ENCODE measurements at regions not wholly inside any gene's neighbourhood (a gene's known extent, or its start where the extent isn't known, plus 50 kb on each side); places are given as distances from the start of the nearest gene placed in this dataset.
"Not testable (repeated sequence)": the region's sequence is repeated elsewhere in the genome, so short reads cannot be mapped to it uniquely, and the experiment has no call there.

GRCh38 chr2:228527197-228527881 is 345.9 kb upstream of the SPHKAP start:
- H3K4me1 Mint-ChIP-seq, result no peaks in the 10 kb centered on the region
- ATAC-seq (no peak), DNase-seq (no peak)
- peaks cover 0 to 8% (median 0%) of the 10 kb centered on the region in 3 donors for H3K36me3 Mint-ChIP-seq
- no peaks in the 10 kb centered on the region for H3K27me3 Mint-ChIP-seq
- peaks cover 0 to 31% (median 2%) of the 10 kb centered on the region in 9 donors for H3K9me3 Mint-ChIP-seq
- POLR2A ChIA-PET, result no interaction called here
- H3K4me3 Mint-ChIP-seq, result no peak overlapping the region
- no peak overlapping the region for H3K27ac Mint-ChIP-seq

GRCh38 chr2:228526687-228527086 is 345.2 kb upstream of the SPHKAP start:
- Mint-ChIP-seq H3K4me3 (no peak overlapping the region), H3K27ac (no peak overlapping the region), H3K27me3 (no peaks in the 10 kb centered on the region), H3K9me3 (peaks cover 0 to 33% (median 8%) of the 10 kb centered on the region in 9 donors), H3K36me3 (peaks cover 0 to 12% (median 0%) of the 10 kb centered on the region in 3 donors), H3K4me1 (no peaks in the 10 kb centered on the region)
- POLR2A ChIA-PET, result no interaction called here
- ATAC-seq, result no peak
- no peak for DNase-seq

DNA sequence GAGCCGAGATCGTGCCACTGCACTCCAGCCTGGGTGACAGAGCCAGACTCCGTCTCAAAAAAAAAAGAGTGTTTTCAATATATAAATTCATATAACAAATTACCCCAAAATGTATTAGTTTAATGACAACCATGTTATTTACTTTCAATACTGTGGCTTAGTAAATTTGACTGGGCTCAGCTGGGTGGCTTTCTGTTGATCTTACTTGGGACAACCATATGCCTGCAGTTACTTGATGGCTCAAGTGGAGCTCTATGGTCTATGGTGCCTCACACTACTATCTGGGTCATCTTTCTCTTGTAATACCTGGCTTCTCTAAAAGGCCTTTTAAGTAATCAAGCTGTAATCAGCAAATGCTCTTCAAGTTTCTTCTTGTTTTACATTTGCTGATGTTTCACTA is 341.5 kb upstream of the SPHKAP start:
- no peaks in the 10 kb centered on the region for H3K27me3 Mint-ChIP-seq
- H3K9me3 Mint-ChIP-seq, result peaks cover 0 to 48% (median 8%) of the 10 kb centered on the region in 9 donors
- no peaks in the 10 kb centered on the region for H3K4me1 Mint-ChIP-seq
- no peak for DNase-seq
- no peak overlapping the region for H3K4me3 Mint-ChIP-seq
- H3K27ac Mint-ChIP-seq, result no peak overlapping the region
- ATAC-seq, result no peak
- H3K36me3 Mint-ChIP-seq, result peaks cover 0 to 12% (median 0%) of the 10 kb centered on the region in 3 donors
- POLR2A ChIA-PET, result no interaction called here

- H3K4me3 Mint-ChIP-seq, result no peak overlapping the region
These were observed 340.8 kb upstream of the SPHKAP start for GRCh38 chr2:228522276-228522675.

DNA sequence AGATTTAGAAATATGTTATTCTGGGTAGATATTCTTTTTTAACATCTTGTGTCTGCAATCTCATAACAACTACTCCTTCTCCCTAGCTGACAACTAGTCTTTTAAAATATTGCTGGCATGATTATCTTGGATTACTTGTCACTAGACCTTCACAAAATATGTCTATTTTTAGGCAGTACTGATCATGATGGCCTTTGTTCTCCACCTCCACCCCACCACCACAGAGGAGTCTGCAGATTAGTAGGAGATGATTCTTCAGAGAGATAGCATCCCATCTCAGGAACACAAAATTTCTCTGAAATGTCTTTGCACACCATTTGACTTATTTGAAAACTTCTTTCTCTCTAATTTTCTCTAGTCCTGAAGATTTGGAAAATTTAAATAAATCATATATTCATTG is 338.1 kb upstream of the SPHKAP start:
- H3K27me3 Mint-ChIP-seq, result no peaks in the 10 kb centered on the region
- no peak for ATAC-seq
- no peak overlapping the region for H3K4me3 Mint-ChIP-seq

More at GRCh38 chr2:228522276-228522675, 340.8 kb upstream of the SPHKAP start:
- Mint-ChIP-seq H3K36me3 (peaks cover 0 to 12% (median 0%) of the 10 kb centered on the region in 3 donors), H3K4me1 (no peaks in the 10 kb centered on the region), H3K9me3 (peaks cover 0 to 54% (median 11%) of the 10 kb centered on the region in 9 donors), H3K27ac (no peak overlapping the region), H3K27me3 (no peaks in the 10 kb centered on the region)
- POLR2A ChIA-PET, result no interaction called here
- ATAC-seq, result no peak
- no peak for DNase-seq

GRCh38 chr2:228516019-228516418 is 334.5 kb upstream of the SPHKAP start:
- no peak overlapping the region for H3K4me3 Mint-ChIP-seq
- POLR2A ChIA-PET, result no interaction called here
- H3K27me3 Mint-ChIP-seq, result no peaks in the 10 kb centered on the region
- DNase-seq, result no peak
- ATAC-seq, result no peak
- H3K27ac Mint-ChIP-seq, result no peak overlapping the region
- H3K36me3 Mint-ChIP-seq, result peaks cover 0 to 6% (median 0%) of the 10 kb centered on the region in 3 donors
- H3K9me3 Mint-ChIP-seq, result peaks cover 0 to 42% (median 14%) of the 10 kb centered on the region in 9 donors
- H3K4me1 Mint-ChIP-seq, result no peaks in the 10 kb centered on the region

More for the DNA sequence above, 338.1 kb upstream of the SPHKAP start:
- DNase-seq, result no peak
- H3K4me1 Mint-ChIP-seq, result no peaks in the 10 kb centered on the region
- H3K36me3 Mint-ChIP-seq, result peaks cover 0 to 12% (median 0%) of the 10 kb centered on the region in 3 donors
- no peak overlapping the region for H3K27ac Mint-ChIP-seq
- H3K9me3 Mint-ChIP-seq, result peaks cover 0 to 57% (median 11%) of the 10 kb centered on the region in 9 donors
- POLR2A ChIA-PET, result no interaction called here

DNA sequence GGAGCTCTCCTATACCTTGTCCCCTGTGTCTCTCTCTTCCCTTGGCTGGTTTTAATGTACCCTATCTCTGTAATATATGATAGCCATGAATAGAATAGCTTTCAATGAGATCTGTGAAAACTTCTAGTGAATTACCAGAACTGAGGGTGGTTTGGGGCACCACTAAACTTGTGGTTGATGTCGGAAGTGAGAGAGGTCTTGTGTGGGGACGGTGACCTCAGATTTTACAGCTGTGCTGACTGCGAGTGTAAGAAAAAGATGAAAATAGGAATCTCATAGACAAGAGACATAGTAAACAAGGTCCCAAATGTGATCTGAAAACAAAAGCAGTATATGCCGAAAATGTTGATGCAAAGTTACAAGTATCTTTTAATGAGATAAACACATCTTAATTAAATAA is 332.0 kb upstream of the SPHKAP start:
- H3K4me1 Mint-ChIP-seq, H3K27ac Mint-ChIP-seq, H3K27me3 Mint-ChIP-seq, ATAC-seq, H3K36me3 Mint-ChIP-seq, DNase-seq, POLR2A ChIA-PET, H3K4me3 Mint-ChIP-seq: not testable (repeated sequence)
- H3K9me3 Mint-ChIP-seq, result peaks cover 0 to 24% (median 6%) of the 10 kb centered on the region in 9 donors

DNA sequence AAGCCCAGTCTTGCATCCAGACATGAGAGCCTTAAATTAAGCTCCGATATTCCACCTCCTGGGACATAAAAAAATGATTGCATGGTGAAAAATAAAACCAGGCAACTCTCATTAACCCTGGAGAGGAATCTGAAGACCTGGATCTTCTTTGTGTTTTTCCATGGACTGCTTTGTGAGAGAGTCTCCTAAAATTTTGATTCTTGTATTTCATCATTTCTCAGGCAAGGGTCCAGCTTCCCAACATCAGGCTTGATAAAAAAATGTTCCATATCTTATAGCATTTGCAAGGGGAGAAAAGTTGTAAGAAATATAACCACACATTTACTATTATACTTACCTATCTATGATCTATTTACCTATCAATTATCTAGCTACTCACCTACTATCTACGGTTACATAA is 327.5 kb upstream of the SPHKAP start:
- Mint-ChIP-seq H3K9me3 (peaks cover 0 to 20% (median 9%) of the 10 kb centered on the region in 9 donors), H3K4me1 (no peaks in the 10 kb centered on the region), H3K27ac (no peak overlapping the region), H3K27me3 (no peaks in the 10 kb centered on the region), H3K4me3 (no peak overlapping the region), H3K36me3 (peaks cover 0 to 6% (median 0%) of the 10 kb centered on the region in 3 donors)
- DNase-seq (no peak), ATAC-seq (no peak)
- POLR2A ChIA-PET, result no interaction called here

DNA sequence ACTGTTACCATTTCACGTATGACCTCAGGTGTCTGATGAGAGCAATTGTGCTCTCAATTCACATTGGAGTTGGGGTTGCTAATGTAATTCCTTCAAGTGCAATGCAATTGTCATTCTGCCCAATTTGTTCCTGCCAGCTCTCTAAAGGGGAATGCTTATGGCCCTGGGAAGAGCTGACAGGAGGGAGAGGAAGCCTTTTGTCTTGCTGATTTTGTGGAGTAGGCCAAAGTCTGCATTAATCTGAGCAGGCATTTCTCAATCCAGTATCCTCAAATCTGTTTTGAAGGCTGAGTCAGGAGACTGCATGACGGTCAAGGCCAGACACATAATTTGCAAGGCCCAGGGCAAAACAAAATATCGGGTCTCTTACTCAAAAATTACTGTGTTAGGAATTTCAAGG is 326.4 kb upstream of the SPHKAP start:
- Mint-ChIP-seq H3K9me3 (peaks cover 0 to 15% (median 9%) of the 10 kb centered on the region in 9 donors), H3K36me3 (peaks cover 0 to 6% (median 0%) of the 10 kb centered on the region in 3 donors), H3K27ac (no peak overlapping the region), H3K4me3 (no peak overlapping the region), H3K27me3 (no peaks in the 10 kb centered on the region), H3K4me1 (no peaks in the 10 kb centered on the region)
- POLR2A ChIA-PET, result no interaction called here
- DNase-seq, result no peak
- ATAC-seq, result no peak

DNA sequence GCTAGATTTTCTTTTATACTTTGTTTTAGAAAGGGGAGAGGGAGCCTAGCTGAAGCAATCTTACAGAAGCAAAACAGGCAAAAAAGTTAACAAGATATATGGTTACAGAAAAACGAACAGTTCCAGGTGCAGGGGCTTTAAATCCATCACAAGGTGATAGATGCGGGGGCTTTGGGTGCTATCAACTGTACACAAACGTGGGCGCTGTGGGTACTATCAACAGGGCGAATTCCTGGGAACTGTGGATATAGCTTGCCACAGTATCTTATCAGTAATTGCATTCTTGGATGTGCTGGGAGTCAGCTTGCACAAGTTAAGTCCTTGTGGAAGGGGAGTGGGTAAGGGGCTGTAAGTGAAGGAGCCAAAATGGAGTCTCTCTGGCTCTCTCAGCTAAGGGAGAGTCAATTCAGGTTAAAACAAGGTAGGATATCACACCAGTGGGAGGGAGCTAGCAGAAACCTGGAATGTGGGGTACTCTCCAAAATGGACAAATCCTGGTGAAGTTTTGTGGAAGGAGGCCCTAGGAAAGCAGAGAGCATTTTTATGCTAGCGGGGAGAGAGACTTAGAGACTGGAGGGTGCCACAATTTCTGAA is 325.8 kb upstream of the SPHKAP start:
- POLR2A ChIA-PET, result no interaction called here
- no peak for DNase-seq

GRCh38 chr2:228503731-228504130 is 322.2 kb upstream of the SPHKAP start:
- POLR2A ChIA-PET, result no interaction called here
- DNase-seq (no peak), ATAC-seq (no peak)
- H3K4me3 Mint-ChIP-seq, result no peak overlapping the region
- H3K36me3 Mint-ChIP-seq, result no peaks in the 10 kb centered on the region
- H3K4me1 Mint-ChIP-seq, result no peaks in the 10 kb centered on the region
- no peak overlapping the region for H3K27ac Mint-ChIP-seq
- peaks cover 0 to 24% (median 12%) of the 10 kb centered on the region in 9 donors for H3K9me3 Mint-ChIP-seq
- H3K27me3 Mint-ChIP-seq, result no peaks in the 10 kb centered on the region

More for the DNA sequence above, 325.8 kb upstream of the SPHKAP start:
- Mint-ChIP-seq H3K9me3 (peaks cover 0 to 18% (median 9%) of the 10 kb centered on the region in 9 donors), H3K27me3 (no peaks in the 10 kb centered on the region), H3K4me3 (no peak overlapping the region), H3K27ac (no peak overlapping the region), H3K36me3 (peaks cover 0 to 6% (median 0%) of the 10 kb centered on the region in 3 donors), H3K4me1 (no peaks in the 10 kb centered on the region)
- ATAC-seq, result no peak

- no peak for ATAC-seq
These were observed 312.4 kb upstream of the SPHKAP start for GRCh38 chr2:228493852-228494251.

DNA sequence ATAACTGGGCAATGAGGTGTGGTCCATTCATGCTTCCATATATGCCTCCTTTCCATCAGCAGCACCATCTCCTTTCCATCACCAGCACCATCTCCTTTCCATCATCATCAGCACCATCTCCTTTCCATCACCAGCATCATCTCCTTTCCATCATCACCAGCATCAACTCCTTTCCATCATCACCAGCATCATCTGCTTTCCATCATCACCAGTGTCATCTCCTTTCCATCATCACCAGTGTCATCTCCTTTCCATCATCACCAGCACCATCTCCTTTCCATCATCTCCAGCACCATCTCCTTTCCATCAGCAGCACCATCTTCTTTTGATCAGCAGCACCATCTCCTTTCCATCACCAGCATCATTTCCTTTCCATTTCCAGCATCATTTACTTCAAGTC is 297.5 kb upstream of the SPHKAP start:
- POLR2A ChIA-PET, result no interaction called here
- ATAC-seq (no peak), DNase-seq (no peak)
- Mint-ChIP-seq H3K36me3 (peaks cover 0 to 4% (median 0%) of the 10 kb centered on the region in 3 donors), H3K4me3 (no peak overlapping the region), H3K9me3 (peaks cover 0 to 21% (median 9%) of the 10 kb centered on the region in 9 donors), H3K27me3 (no peaks in the 10 kb centered on the region), H3K4me1 (no peaks in the 10 kb centered on the region), H3K27ac (peak overlapping the region in 1 of 10 donors; percentile 42)

More at GRCh38 chr2:228493852-228494251, 312.4 kb upstream of the SPHKAP start:
- no peak overlapping the region for H3K27ac Mint-ChIP-seq
- H3K4me1 Mint-ChIP-seq, result no peaks in the 10 kb centered on the region
- POLR2A ChIA-PET, result no interaction called here
- no peaks in the 10 kb centered on the region for H3K27me3 Mint-ChIP-seq
- no peak for DNase-seq
- peaks cover 0 to 23% (median 4%) of the 10 kb centered on the region in 9 donors for H3K9me3 Mint-ChIP-seq
- H3K4me3 Mint-ChIP-seq, result no peak overlapping the region
- H3K36me3 Mint-ChIP-seq, result no peaks in the 10 kb centered on the region
